Psoas muscle (tissue), 7 donors: ENCODE measurements at regions not wholly inside any gene's neighbourhood (a gene's known extent, or its start where the extent isn't known, plus 50 kb on each side); places are given as distances from the start of the nearest gene placed in this dataset.

ENCODE experiments used
- ATAC-seq, 4 donors: fragments of 200-7000 bp; cut with Tn5 transposase; one replicate each; pipeline ENCODE4 v1.9.1; 2020; ENCODE audit warnings: moderate library complexity in 3 of 4, mild to moderate bottlenecking in 2 of 4
- DNase-seq, 2 donors: peaks; one replicate each; pipeline ENCODE4 v3.0.0-alpha.2; 2020
- H3K27ac ChIP-seq: fragments of 200-600 bp; one replicate; pipeline ENCODE4 v1.8.0; 2022
- H3K27me3 ChIP-seq, 3 donors: fragments of 200-600 bp in 1 of 3; one replicate each; pipeline versions ENCODE4 v1.6.1 to v1.8.0; 2013 to 2022; ENCODE audit warnings: low read length in 2 of 3, mild to moderate bottlenecking in 2 of 3, moderate library complexity in 1 of 3; ENCODE audit not compliant: insufficient read depth in 3 of 3
- H3K36me3 ChIP-seq, 2 donors: fragments of 200-600 bp in 1 of 2; one replicate each; pipeline versions ENCODE4 v1.6.1 to v1.8.0; 2013 to 2022; ENCODE audit warnings: low read depth in 1 of 2, mild to moderate bottlenecking in 1 of 2, moderate library complexity in 1 of 2; ENCODE audit not compliant: insufficient read depth in 1 of 2
- H3K4me1 ChIP-seq: fragments of 200-600 bp; one replicate; pipeline ENCODE4 v1.8.0; 2022
- H3K4me3 ChIP-seq: fragments of 200-600 bp; one replicate; pipeline ENCODE4 v1.8.0; 2022; ENCODE audit warnings: mild to moderate bottlenecking
- H3K9me3 ChIP-seq: fragments of 200-600 bp; one replicate; pipeline ENCODE4 v1.8.0; 2022
- CTCF ChIP-seq: fragments of 200-600 bp; IDR thresholded peaks from one replicate; pipeline ENCODE4 v1.8.0; 2022; ENCODE audit warnings: antibody characterized with exemption
- WGBS, 3 donors: extraction: QIAGEN DNeasy Blood & Tissue Kit; methylation state at CpG; one replicate each; pipeline versions ENCODE4 v1.1.6 to v1.1.7; 2013; 5-methylcytosine and 5-hydroxymethylcytosine counted together
- intact Hi-C, 2 donors: fragments of 100-400 bp; cut with DNase I; formaldehyde crosslinking; loops; one replicate each; pipeline versions ENCODE4 v1.11.0 to v1.14.2; 2022
- donor health status: healthy with polysubstance abuse.
- donor health status: DM: no; HTN: no; CAD: no; lungs with moderate emphysema.
- donor health status: Bipolar disorder and iron deficiency.
- donor health status: healthy.
- donor health status: DM: yes; HTN: yes; CAD: no.
- donor health status: DM: no; HTN: no; CAD: no.
- donor health status: DM: yes; HTN: yes; CAD: no.

- intact Hi-C loops, result loop anchor here in 1 of 2 donors (5.0 kb wide), 1 partner anchor 47 kb away; no protein-coding TSS in a partner anchor
- Histone ChIP-seq H3K4me3 (no peak overlapping the region), H3K4me1 (no peaks in the 10 kb centered on the region), H3K27me3 (no peaks in the 10 kb centered on the region), H3K36me3 (no peaks in the 10 kb centered on the region), H3K27ac (no peak overlapping the region), H3K9me3 (no peaks in the 10 kb centered on the region)
- no peak for TF ChIP-seq CTCF
- ATAC-seq, result no peak
- no peak for DNase-seq
Measured at GRCh38 chr7:52479990-52480389, 555.4 kb upstream of the POM121L12 start.

GRCh38 chr7:52475001-52475582 is 560.3 kb upstream of the POM121L12 start:
- intact Hi-C loops, result loop anchor here in 1 of 2 donors (5.0 kb wide), 1 partner anchor 52 kb away; no protein-coding TSS in a partner anchor
- Histone ChIP-seq H3K4me1 (no peaks in the 10 kb centered on the region), H3K27me3 (no peaks in the 10 kb centered on the region), H3K36me3 (no peaks in the 10 kb centered on the region), H3K27ac (no peak overlapping the region), H3K4me3 (no peak overlapping the region), H3K9me3 (no peaks in the 10 kb centered on the region)
- no peak for TF ChIP-seq CTCF
- no peak for ATAC-seq
- DNase-seq, result no peak

- TF ChIP-seq CTCF, result no peak
- Histone ChIP-seq H3K36me3 (no peaks in the 10 kb centered on the region), H3K27me3 (no peaks in the 10 kb centered on the region), H3K4me1 (no peaks in the 10 kb centered on the region), H3K4me3 (no peak overlapping the region), H3K9me3 (no peaks in the 10 kb centered on the region), H3K27ac (no peak overlapping the region)
- ATAC-seq (no peak), DNase-seq (no peak)
- 4 to 7% (median 5%) methylated on average over 1 of the region's 1 CpG for WGBS, 3 donors
- intact Hi-C loops, result no loop called here
Measured at GRCh38 chr7:52473756-52474155, 561.7 kb upstream of the POM121L12 start.

- Histone ChIP-seq H3K27ac (no peak overlapping the region), H3K4me3 (no peak overlapping the region), H3K4me1 (no peaks in the 10 kb centered on the region), H3K36me3 (no peaks in the 10 kb centered on the region), H3K27me3 (peaks cover 0 to 1% (median 0%) of the 10 kb centered on the region in 3 donors), H3K9me3 (no peaks in the 10 kb centered on the region)
- ATAC-seq, result no peak
- WGBS, 3 donors, result 76 to 81% (median 79%) methylated on average over 4 of the region's 4 CpGs
- no peak for TF ChIP-seq CTCF
- intact Hi-C loops, result no loop called here
- no peak for DNase-seq
Measured at GRCh38 chr7:52472006-52472620, 563.3 kb upstream of the POM121L12 start.

- TF ChIP-seq CTCF, result no peak
- Histone ChIP-seq H3K27ac (no peak overlapping the region), H3K9me3 (no peaks in the 10 kb centered on the region), H3K4me3 (no peak overlapping the region), H3K4me1 (no peaks in the 10 kb centered on the region), H3K27me3 (peaks cover 0 to 1% (median 0%) of the 10 kb centered on the region in 3 donors), H3K36me3 (no peaks in the 10 kb centered on the region)
- 77 to 92% (median 85%) methylated on average over 1 of the region's 1 CpG for WGBS, 3 donors
- intact Hi-C loops, result no loop called here
- DNase-seq (no peak), ATAC-seq (no peak)
Measured at GRCh38 chr7:52465216-52465615, 570.2 kb upstream of the POM121L12 start.
